Glutamatergic neuron (in vitro differentiated cells): ENCODE measurements at regions not wholly inside any gene's neighbourhood (a gene's known extent, or its start where the extent isn't known, plus 50 kb on each side); places are given as distances from the start of the nearest gene placed in this dataset.

Experiments
- DNase-seq: peaks from one replicate; pipeline ENCODE4 v3.0.0; 2022
- H3K27ac Mint-ChIP-seq: one replicate; pipeline ENCODE4 v1.8.0; 2020; ENCODE audit warnings: mild to moderate bottlenecking, mixed read lengths, inconsistent platforms; ENCODE audit not compliant: unreplicated experiment
- H3K27me3 Mint-ChIP-seq: one replicate; pipeline ENCODE4 v1.8.0; 2020; ENCODE audit warnings: mild to moderate bottlenecking, moderate library complexity, mixed read lengths, inconsistent platforms; ENCODE audit not compliant: unreplicated experiment
- H3K36me3 Mint-ChIP-seq: one replicate; pipeline ENCODE4 v1.8.0; 2020; ENCODE audit warnings: mild to moderate bottlenecking, mixed read lengths, inconsistent platforms; ENCODE audit not compliant: unreplicated experiment
- H3K4me1 Mint-ChIP-seq: one replicate; pipeline ENCODE4 v1.8.0; 2020; ENCODE audit warnings: mild to moderate bottlenecking, low read depth, mixed read lengths, inconsistent platforms; ENCODE audit not compliant: unreplicated experiment
- H3K4me3 Mint-ChIP-seq: one replicate; pipeline ENCODE4 v1.8.0; 2020; ENCODE audit warnings: mild to moderate bottlenecking, mixed read lengths, inconsistent platforms; ENCODE audit not compliant: unreplicated experiment
- H3K9me3 Mint-ChIP-seq: one replicate; pipeline ENCODE4 v1.8.0; 2020; ENCODE audit warnings: mild to moderate bottlenecking, moderate library complexity, mixed read lengths, inconsistent platforms; ENCODE audit not compliant: unreplicated experiment
- CTCF ChIP-seq: fragments of 200-600 bp; sonication (generic); IDR thresholded peaks from one replicate; pipeline ENCODE4 v1.5.0; 2021; ENCODE audit not compliant: partially characterized antibody, unreplicated experiment

DNA sequence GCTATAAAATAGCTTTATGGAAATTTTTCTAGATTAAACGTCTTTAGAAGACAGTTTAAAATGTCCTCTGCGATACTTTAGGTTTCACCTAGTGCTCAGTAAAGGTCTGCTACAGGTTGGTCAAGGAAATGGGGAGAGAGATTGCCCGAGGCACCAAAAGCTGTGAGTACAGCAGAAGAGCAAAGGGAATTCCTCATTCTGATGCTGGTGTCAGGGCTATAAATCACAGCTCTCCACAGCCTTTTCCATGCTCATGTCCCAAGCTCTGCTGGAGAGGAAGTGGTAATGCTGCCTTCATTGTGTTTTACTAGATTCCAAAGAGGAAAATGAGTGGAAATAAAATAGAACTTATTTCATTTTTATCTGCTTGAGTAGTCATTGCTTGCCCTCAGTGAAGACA lies 2060.4 kb downstream of the ARAP2 start:
- Mint-ChIP-seq H3K9me3 (no peaks in the 10 kb centered on the region), H3K4me3 (no peak overlapping the region), H3K4me1 (no peaks in the 10 kb centered on the region), H3K27me3 (no peaks in the 10 kb centered on the region), H3K36me3 (no peaks in the 10 kb centered on the region), H3K27ac (no peak overlapping the region)
- DNase-seq = no peak
- no peak for TF ChIP-seq CTCF

DNA sequence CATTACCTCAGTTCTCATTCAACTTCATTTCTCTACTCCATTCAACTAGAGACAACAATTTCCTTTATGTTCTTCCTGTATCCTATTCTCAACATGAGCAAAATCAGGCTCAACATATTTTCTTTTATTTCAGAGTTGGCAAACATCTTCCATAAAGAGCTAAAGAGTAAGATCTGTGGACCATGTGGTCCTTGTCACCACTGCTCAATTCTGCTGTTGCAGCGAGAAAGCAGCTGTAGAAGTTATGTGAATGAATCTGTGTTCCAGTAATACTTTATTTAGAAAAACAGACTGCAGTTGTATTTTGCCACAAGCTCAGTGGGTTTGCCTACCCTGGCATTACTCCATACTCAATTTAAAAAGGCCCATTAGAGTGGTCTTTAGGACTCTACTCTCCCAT lies 2057.3 kb downstream of the ARAP2 start:
- DNase-seq = no peak
- no peaks in the 10 kb centered on the region for H3K27me3 Mint-ChIP-seq
- no peak for TF ChIP-seq CTCF
- no peak overlapping the region for H3K4me3 Mint-ChIP-seq
- no peaks in the 10 kb centered on the region for H3K9me3 Mint-ChIP-seq
- H3K36me3 Mint-ChIP-seq = no peaks in the 10 kb centered on the region
- no peak overlapping the region for H3K27ac Mint-ChIP-seq
- no peaks in the 10 kb centered on the region for H3K4me1 Mint-ChIP-seq

GRCh38 chr4:34191443-34191842 lies 2052.9 kb downstream of the ARAP2 start:
- Mint-ChIP-seq H3K4me1 (no peaks in the 10 kb centered on the region), H3K9me3 (no peaks in the 10 kb centered on the region), H3K27me3 (no peaks in the 10 kb centered on the region), H3K4me3 (no peak overlapping the region), H3K36me3 (no peaks in the 10 kb centered on the region), H3K27ac (no peak overlapping the region)
- no peak for TF ChIP-seq CTCF
- DNase-seq = no peak

DNA sequence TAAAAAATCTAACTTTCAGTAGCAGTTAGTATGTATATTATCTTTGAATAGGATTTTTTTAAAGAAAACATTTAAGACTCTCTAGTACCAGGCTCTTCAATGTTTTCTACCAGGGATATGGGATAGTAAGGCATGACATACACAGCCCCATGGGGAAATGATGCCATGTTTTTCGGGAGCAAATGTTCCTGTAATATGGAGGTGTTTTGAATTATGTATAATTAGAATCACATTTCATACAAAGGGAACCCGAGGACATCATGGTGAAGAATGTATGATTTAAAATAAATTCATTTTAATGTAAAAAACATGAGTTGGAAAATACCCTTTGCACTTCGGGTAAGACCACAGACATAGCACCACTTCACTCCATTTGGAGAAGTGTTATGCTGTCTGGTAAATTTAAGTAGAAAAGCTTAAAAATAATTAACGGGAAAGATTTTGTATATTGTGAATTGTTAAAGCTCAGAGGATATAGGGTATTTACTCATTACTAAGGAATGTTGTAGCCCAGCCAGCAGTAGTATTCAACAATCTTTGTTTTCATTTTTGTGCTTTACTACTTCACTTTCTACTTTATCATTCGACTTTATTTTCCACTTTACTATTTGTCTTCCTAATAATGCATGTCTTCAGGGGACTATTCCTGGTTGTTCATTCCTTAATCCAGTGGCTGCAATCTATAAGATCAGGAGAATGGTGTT lies 2050.7 kb downstream of the ARAP2 start:
- Mint-ChIP-seq H3K27ac (no peak overlapping the region), H3K36me3 (no peaks in the 10 kb centered on the region), H3K27me3 (no peaks in the 10 kb centered on the region), H3K9me3 (no peaks in the 10 kb centered on the region), H3K4me3 (no peak overlapping the region), H3K4me1 (no peaks in the 10 kb centered on the region)
- DNase-seq = no peak
- TF ChIP-seq CTCF = no peak

DNA sequence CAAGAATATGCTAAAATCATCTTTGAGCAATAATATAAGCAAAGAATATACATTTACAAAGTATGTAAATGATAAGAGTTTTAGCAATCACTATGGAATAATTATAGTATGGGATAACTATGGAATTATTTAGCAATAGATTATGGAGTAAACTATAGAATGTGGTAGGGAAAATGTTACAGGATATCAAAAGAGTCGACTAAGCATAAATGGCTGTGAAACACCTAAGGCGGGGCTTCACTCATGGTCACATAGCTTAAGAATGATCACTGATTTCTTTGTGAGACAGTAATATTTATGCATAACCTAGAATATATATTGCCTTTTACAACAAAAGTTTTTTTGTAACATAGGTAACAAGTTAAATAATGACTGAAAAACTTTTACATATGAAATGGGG lies 2049.7 kb downstream of the ARAP2 start:
- no peak for TF ChIP-seq CTCF
- H3K9me3 Mint-ChIP-seq = no peaks in the 10 kb centered on the region
- H3K36me3 Mint-ChIP-seq = no peaks in the 10 kb centered on the region
- H3K4me1 Mint-ChIP-seq = no peaks in the 10 kb centered on the region
- H3K27me3 Mint-ChIP-seq = no peaks in the 10 kb centered on the region
- no peak for DNase-seq
- H3K4me3 Mint-ChIP-seq = no peak overlapping the region
- no peak overlapping the region for H3K27ac Mint-ChIP-seq
